Loucy (cell line): ENCODE measurements at regions not wholly inside any gene's neighbourhood (a gene's known extent, or its start where the extent isn't known, plus 50 kb on each side); places are given as distances from the start of the nearest gene placed in this dataset.

Experiments
- H2AFZ ChIP-seq: fragments of 200-600 bp; sonication (generic); 2 replicates; pipeline ENCODE4 v1.6.0; 2016; ENCODE audit warnings: antibody characterized with exemption, mild to moderate bottlenecking, low read length, moderate library complexity
- H3F3A ChIP-seq: fragments of 200-600 bp; 2 replicates; pipeline ENCODE4 v1.6.0; 2016; ENCODE audit warnings: antibody characterized with exemption, low read depth, mild to moderate bottlenecking
- H3K27me3 ChIP-seq: fragments of 200-600 bp; sonication (generic); 2 replicates; pipeline ENCODE4 v1.6.1; 2014; ENCODE audit warnings: low read length, mild to moderate bottlenecking; ENCODE audit not compliant: insufficient read depth, poor library complexity, severe bottlenecking
- H3K36me3 ChIP-seq: fragments of 200-600 bp; sonication (generic); 2 replicates; pipeline ENCODE4 v1.6.1; 2016; ENCODE audit warnings: low read length; ENCODE audit not compliant: insufficient read depth
- H3K4me1 ChIP-seq: fragments of 200-600 bp; sonication (generic); 2 replicates; pipeline ENCODE4 v1.5.1; 2014; ENCODE audit warnings: low read length, mild to moderate bottlenecking; ENCODE audit not compliant: insufficient read depth, poor library complexity, severe bottlenecking
- H3K4me2 ChIP-seq: fragments of 200-600 bp; sonication (generic); 2 replicates; pipeline ENCODE4 v1.6.0; 2014; ENCODE audit warnings: antibody characterized with exemption, low read length, low read depth, mild to moderate bottlenecking; ENCODE audit not compliant: poor library complexity, severe bottlenecking
- H3K4me3 ChIP-seq: fragments of 200-600 bp; sonication (generic); 2 replicates; pipeline ENCODE4 v1.5.1; 2014; ENCODE audit warnings: low read length, mild to moderate bottlenecking, mixed read lengths; ENCODE audit not compliant: poor library complexity, severe bottlenecking
- H3K79me2 ChIP-seq: fragments of 200-600 bp; sonication (generic); 2 replicates; pipeline ENCODE4 v1.6.1; 2014; ENCODE audit warnings: low read length; ENCODE audit not compliant: insufficient read depth
- H3K9ac ChIP-seq: fragments of 200-600 bp; sonication (generic); 2 replicates; pipeline ENCODE4 v1.6.0; 2014; ENCODE audit warnings: mild to moderate bottlenecking, low read depth, low read length, moderate library complexity; ENCODE audit not compliant: poor library complexity, severe bottlenecking
- H3K9me2 ChIP-seq: fragments of 200-600 bp; sonication (generic); replicated peaks from 2 replicates; pipeline ENCODE4 v1.6.1; 2016; ENCODE audit warnings: low read depth, low read length, mixed read lengths
- H3K9me3 ChIP-seq: fragments of 200-600 bp; sonication (generic); 2 replicates; pipeline ENCODE4 v1.6.1; 2014; ENCODE audit warnings: mild to moderate bottlenecking, antibody characterized with exemption, low read length, low read depth; ENCODE audit not compliant: insufficient read depth
- H4K20me1 ChIP-seq: fragments of 200-600 bp; sonication (generic); 2 replicates; pipeline ENCODE4 v1.6.0; 2014; ENCODE audit warnings: antibody characterized with exemption, low read length, mild to moderate bottlenecking; ENCODE audit not compliant: insufficient read depth, poor library complexity, severe bottlenecking
- EZH2phosphoT487 ChIP-seq: fragments of 200-600 bp; IDR thresholded peaks from 2 replicates; pipeline ENCODE4 v1.6.1; 2018; ENCODE audit warnings: antibody characterized with exemption, mild to moderate bottlenecking, moderate library complexity, borderline replicate concordance
- TF ChIP-seq, protein P1 (sequence below): fragments of 200-600 bp; sonication (generic); conservative IDR thresholded peaks from 2 replicates; pipeline ENCODE4 v1.5.1; 2014; ENCODE audit warnings: mild to moderate bottlenecking, antibody characterized with exemption, low read length

- no peak overlapping the region for H3K9ac ChIP-seq
- no peaks in the 10 kb centered on the region for H3K36me3 ChIP-seq
- TF ChIP-seq, protein P1, sequence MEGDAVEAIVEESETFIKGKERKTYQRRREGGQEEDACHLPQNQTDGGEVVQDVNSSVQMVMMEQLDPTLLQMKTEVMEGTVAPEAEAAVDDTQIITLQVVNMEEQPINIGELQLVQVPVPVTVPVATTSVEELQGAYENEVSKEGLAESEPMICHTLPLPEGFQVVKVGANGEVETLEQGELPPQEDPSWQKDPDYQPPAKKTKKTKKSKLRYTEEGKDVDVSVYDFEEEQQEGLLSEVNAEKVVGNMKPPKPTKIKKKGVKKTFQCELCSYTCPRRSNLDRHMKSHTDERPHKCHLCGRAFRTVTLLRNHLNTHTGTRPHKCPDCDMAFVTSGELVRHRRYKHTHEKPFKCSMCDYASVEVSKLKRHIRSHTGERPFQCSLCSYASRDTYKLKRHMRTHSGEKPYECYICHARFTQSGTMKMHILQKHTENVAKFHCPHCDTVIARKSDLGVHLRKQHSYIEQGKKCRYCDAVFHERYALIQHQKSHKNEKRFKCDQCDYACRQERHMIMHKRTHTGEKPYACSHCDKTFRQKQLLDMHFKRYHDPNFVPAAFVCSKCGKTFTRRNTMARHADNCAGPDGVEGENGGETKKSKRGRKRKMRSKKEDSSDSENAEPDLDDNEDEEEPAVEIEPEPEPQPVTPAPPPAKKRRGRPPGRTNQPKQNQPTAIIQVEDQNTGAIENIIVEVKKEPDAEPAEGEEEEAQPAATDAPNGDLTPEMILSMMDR = no peak
- no peak for TF ChIP-seq EZH2phosphoT487
- H3K79me2 ChIP-seq = no peaks in the 10 kb centered on the region
- no peaks in the 10 kb centered on the region for H4K20me1 ChIP-seq
- no peak overlapping the region for H3K4me2 ChIP-seq
- no peaks in the 10 kb centered on the region for H3F3A ChIP-seq
- no peaks in the 10 kb centered on the region for H3K9me2 ChIP-seq
- no peak overlapping the region for H3K4me3 ChIP-seq
- H3K27me3 ChIP-seq = no peaks in the 10 kb centered on the region
- no peak overlapping the region for H2AFZ ChIP-seq
- no peaks in the 10 kb centered on the region for H3K4me1 ChIP-seq
- H3K9me3 ChIP-seq = no peaks in the 10 kb centered on the region; the same call in 1 of the 2 replicates
Observed at GRCh38 chr13:33645591-33646554, 172.1 kb upstream of the RFC3 start.

GRCh38 chr13:33649212-33649878 lies 168.6 kb upstream of the RFC3 start:
- H3F3A ChIP-seq = no peaks in the 10 kb centered on the region
- H4K20me1 ChIP-seq = no peaks in the 10 kb centered on the region
- H3K36me3 ChIP-seq = no peaks in the 10 kb centered on the region
- no peak overlapping the region for H3K9ac ChIP-seq
- H3K9me2 ChIP-seq = no peaks in the 10 kb centered on the region
- no peaks in the 10 kb centered on the region for H3K4me1 ChIP-seq
- no peak for TF ChIP-seq EZH2phosphoT487
- TF ChIP-seq, protein P1 = no peak
- no peaks in the 10 kb centered on the region for H3K79me2 ChIP-seq
- no peak overlapping the region for H2AFZ ChIP-seq
- H3K4me2 ChIP-seq = no peak overlapping the region
- no peaks in the 10 kb centered on the region for H3K9me3 ChIP-seq
- H3K4me3 ChIP-seq = no peak overlapping the region
- H3K27me3 ChIP-seq = no peaks in the 10 kb centered on the region

- Histone ChIP-seq H2AFZ (no peak overlapping the region), H3K4me1 (no peaks in the 10 kb centered on the region), H4K20me1 (no peaks in the 10 kb centered on the region), H3K4me2 (no peak overlapping the region), H3K9me3 (no peaks in the 10 kb centered on the region), H3K36me3 (no peaks in the 10 kb centered on the region), H3F3A (no peaks in the 10 kb centered on the region), H3K4me3 (no peak overlapping the region), H3K27me3 (no peaks in the 10 kb centered on the region), H3K79me2 (no peaks in the 10 kb centered on the region), H3K9me2 (no peaks in the 10 kb centered on the region), H3K9ac (no peak overlapping the region)
- TF ChIP-seq, protein P1 = no peak
- TF ChIP-seq EZH2phosphoT487 = no peak
Observed at GRCh38 chr13:33651766-33652165, 166.2 kb upstream of the RFC3 start.
